ENCODE measurements at regions not wholly inside any gene's neighbourhood (a gene's known extent, or its start where the extent isn't known, plus 50 kb on each side); places are given as distances from the start of the nearest gene placed in this dataset.

DNA sequence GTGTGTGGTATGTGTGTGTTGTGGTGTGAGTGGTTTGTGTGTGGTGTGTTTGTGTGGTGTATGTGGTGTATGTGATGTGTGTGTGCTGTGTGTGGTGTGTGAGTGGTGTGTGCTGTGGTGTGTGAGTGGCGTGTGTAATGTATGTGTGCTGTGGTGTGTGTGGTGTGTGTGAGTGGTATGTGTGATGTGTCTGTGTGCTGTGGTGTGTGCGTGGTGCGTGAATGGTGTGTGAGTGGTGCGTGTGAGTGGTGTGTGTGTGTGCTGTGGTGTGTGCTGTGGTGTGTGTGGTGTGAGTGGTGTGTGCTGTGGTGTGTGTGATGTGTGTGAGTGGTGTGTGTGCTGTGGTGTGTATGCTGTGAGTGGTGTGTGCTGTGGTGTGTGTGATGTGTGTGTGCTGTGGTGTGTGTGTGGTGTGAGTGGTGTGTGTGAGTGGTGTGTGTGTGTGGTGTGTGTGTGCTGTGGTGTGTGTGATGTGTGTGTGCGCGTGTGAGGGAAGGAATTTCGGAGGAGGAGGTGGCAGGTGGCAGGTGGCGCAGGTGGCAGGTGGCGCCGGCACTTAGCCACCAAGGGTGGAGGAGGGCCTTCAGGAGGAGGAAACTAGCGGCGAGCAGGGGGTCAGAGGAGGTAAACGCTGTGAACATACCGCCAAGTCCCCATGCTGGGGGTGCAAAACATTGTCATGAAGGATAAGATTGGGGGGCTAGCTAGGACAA is 191.8 kb downstream of the MELK start:
- DNase-seq, result no peak

- no peak for DNase-seq
Observed at GRCh38 chr9:36765077-36765390, 192.3 kb downstream of the MELK start.

DNA sequence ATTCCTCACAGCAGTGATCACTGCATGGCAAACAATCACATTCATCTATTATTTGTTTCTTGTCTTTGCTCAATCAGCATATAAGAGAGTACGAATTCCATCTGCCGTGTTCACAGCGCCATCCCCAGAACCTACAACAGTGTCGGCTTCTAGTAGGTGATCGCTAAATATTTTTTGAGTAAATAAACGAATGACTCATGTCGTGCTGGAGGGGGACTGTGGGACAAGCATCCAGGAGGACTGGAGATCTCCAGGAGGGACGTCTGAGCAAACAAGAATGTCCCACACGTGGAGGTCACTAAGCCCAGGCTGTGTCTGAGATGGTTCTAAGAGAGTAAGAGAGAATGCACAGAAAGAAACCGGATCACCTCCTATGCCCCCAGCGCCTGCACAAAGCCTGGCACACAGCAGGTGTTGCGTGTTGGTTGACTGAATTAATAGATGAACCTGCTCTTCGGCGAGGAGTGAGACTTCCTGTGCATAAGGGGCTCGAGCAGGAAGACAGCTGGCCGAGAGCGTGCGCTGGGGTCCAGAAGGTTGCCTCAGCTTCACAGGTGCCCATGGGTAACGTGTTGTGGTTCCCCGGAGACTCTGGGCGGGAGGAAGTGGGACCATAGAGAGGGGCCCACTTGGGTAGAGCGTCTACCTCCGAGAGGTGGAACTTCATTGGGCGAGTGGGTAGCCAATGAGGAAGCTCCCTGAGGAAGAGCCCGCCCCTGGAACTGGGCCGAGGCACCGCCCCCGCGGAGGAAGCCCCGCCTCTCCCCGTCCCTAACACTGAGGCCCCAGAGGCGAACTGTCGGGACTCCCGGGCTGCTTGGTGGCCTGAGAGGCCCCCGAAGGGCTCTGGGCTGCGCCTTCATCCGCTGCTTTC is 193.0 kb downstream of the MELK start:
- peak; percentile 98 for DNase-seq

- no peak for DNase-seq
Observed at GRCh38 chr9:36768677-36769076, 196.0 kb downstream of the MELK start.

DNA sequence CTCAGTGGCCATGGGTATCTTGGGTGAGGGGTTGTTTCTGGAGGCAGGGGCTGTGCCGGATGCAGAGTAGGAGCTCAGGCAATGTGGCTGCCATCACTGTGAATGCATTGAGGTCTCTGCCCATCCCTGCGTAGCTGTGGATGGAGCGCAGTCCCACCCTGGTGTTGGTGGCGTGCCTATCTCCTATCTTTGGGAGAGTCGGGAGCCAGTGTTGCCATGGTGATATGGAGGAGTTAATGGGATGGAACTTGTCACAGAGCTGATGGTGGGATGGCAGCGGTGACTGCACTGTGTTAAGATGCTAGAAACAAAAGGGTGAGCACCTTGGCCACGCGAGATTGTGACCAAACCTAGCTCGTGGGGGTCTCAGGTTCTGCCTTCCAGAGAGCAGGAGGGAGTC is 197.3 kb downstream of the MELK start:
- no peak for DNase-seq

DNA sequence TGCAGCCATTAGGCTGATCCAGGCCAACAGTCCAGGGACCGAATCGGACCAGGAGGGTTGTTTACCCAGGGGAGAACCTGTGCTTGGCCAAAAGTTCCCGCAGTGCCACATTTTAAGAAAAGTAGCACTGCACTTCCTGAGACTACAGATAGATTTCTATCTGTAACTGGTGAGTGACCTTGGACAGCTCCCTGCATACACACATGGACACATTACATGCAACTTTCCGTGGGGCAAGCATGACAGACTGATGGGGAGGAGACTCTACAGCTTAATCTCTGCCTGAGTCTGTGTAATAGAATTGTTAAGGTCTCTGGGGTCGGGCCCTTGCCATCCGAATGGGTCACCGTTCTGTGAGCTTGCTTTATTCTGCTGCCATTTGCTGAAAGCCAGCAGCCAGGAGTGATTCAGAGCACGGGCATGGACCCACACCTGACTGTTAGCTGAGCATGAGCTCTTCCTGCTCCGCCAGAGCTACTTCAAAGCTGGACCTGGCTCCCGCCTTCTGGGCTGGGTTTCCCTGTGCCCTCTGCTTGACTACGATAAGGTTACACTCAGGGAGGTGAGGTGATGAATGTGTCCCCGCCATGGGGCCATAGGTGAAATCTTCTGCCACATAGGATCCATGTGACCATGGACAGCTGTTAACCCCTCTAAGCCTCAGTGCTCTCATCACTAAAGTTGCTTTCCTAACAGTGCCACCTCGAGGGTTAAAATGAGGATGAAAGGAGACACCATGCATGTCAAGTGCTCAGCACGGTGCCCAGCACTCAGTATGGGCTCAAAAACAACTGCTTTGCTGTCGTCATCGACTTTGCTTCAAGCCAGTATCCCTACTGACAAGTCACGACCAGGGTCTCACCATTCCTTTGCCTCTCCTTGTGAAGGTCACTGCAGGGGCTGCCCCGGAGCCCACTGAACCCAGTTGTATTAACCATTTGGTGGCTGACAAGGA is 200.0 kb downstream of the MELK start:
- peak; percentile 20 for DNase-seq

GRCh38 chr9:36778682-36779081 is 206.0 kb downstream of the MELK start:
- no peak for DNase-seq

DNA sequence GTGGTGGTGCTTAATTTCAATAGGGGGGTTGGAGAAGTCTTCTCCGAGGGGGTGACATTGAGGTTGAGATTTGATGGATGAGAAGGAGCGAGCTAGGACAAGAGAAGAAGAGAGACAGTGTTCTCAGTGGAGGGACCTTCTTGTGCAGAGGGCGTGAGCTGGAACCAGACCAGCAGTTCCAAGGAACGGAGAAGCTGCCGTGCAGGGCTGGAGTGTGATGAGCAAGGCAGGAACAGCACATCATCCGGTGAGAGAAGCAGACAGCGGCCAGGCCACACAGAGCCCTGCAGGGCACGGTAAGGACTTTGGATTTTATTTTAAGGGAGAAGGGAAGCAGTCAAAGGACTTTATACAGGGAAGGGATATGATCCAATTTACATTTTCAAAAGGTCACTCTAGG is 206.9 kb downstream of the MELK start:
- no peak for DNase-seq

- no peak for DNase-seq
Observed at GRCh38 chr9:36780186-36780585, 207.5 kb downstream of the MELK start.

DNA sequence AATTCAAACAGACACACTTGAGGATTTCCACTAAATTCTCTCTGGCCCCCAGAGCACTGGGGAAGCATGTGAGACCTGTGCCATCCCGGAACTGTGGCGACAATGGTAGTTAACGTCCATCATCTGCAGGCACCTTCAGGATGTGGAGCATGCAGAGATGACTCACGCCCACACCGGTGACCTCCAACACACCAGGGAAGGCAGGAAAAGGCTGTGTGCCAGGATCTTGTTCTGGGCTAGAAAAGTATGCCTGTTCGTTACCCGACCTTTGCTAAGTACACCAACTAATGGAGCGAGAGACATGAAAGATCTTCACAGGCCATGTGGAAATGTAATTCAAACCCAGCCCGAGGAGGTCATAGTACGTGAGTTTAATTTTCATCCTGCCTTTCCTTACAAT is 208.8 kb downstream of the MELK start:
- no peak for DNase-seq
